GM23248 (cell line): ENCODE measurements at regions not wholly inside any gene's neighbourhood (a gene's known extent, or its start where the extent isn't known, plus 50 kb on each side); places are given as distances from the start of the nearest gene placed in this dataset.
"Not testable (repeated sequence)": the region's sequence is repeated elsewhere in the genome, so short reads cannot be mapped to it uniquely, and the experiment has no call there.

Experiments
- DNase-seq: peaks from one replicate; pipeline ENCODE4 v3.0.0-alpha.2; 2015
- H2AFZ ChIP-seq: fragments of 200-600 bp; sonication (generic); 2 replicates; pipeline ENCODE4 v1.6.1; 2016; ENCODE audit warnings: antibody characterized with exemption
- H3F3A ChIP-seq: fragments of 200-600 bp; sonication (generic); 2 replicates; pipeline ENCODE4 v1.6.1; 2016; ENCODE audit warnings: mild to moderate bottlenecking, antibody characterized with exemption, mixed run types; ENCODE audit not compliant: insufficient read depth
- H3K27ac ChIP-seq: fragments of 200-600 bp; sonication (generic); 2 replicates; pipeline ENCODE4 v1.5.1; 2016; ENCODE audit warnings: mild to moderate bottlenecking
- H3K27me3 ChIP-seq: fragments of 200-600 bp; sonication (generic); replicated peaks from 2 replicates; pipeline ENCODE4 v1.6.1; 2016; ENCODE audit warnings: mild to moderate bottlenecking; ENCODE audit not compliant: insufficient read depth
- H3K36me3 ChIP-seq: fragments of 200-600 bp; sonication (generic); 2 replicates; pipeline ENCODE4 v1.6.1; 2016; ENCODE audit warnings: low read depth, mild to moderate bottlenecking
- H3K4me1 ChIP-seq: fragments of 200-600 bp; sonication (generic); 2 replicates; pipeline ENCODE4 v1.6.1; 2016; ENCODE audit warnings: mild to moderate bottlenecking; ENCODE audit not compliant: insufficient read depth
- H3K4me2 ChIP-seq: fragments of 200-600 bp; sonication (generic); one replicate; pipeline ENCODE4 v1.6.1; 2016; ENCODE audit warnings: mild to moderate bottlenecking; ENCODE audit not compliant: unreplicated experiment
- H3K4me3 ChIP-seq: fragments of 200-600 bp; sonication (generic); 2 replicates; pipeline ENCODE4 v1.5.1; 2016; ENCODE audit warnings: mild to moderate bottlenecking
- H3K79me2 ChIP-seq: fragments of 200-600 bp; sonication (generic); 2 replicates; pipeline ENCODE4 v1.6.1; 2016; ENCODE audit warnings: mild to moderate bottlenecking; ENCODE audit not compliant: insufficient read depth
- H3K9ac ChIP-seq: fragments of 200-600 bp; sonication (generic); 2 replicates; pipeline ENCODE4 v1.6.1; 2016; ENCODE audit warnings: mild to moderate bottlenecking
- H3K9me2 ChIP-seq: fragments of 200-600 bp; sonication (generic); 2 replicates; pipeline ENCODE4 v1.6.1; 2016; ENCODE audit warnings: mixed run types, mild to moderate bottlenecking, moderate library complexity; ENCODE audit not compliant: insufficient read depth
- H3K9me3 ChIP-seq: fragments of 200-600 bp; sonication (generic); one replicate; pipeline ENCODE4 v1.6.1; 2017; ENCODE audit warnings: low read depth
- H4K20me1 ChIP-seq: fragments of 200-600 bp; sonication (generic); 2 replicates; pipeline ENCODE4 v1.6.0; 2016; ENCODE audit not compliant: insufficient read depth
- EZH2 ChIP-seq: fragments of 200-600 bp; sonication (generic); IDR thresholded peaks from 2 replicates; pipeline ENCODE4 v1.6.1; 2018; ENCODE audit warnings: antibody characterized with exemption, mild to moderate bottlenecking; ENCODE audit not compliant: insufficient read depth, poor library complexity, severe bottlenecking
- EZH2phosphoT487 ChIP-seq: fragments of 200-600 bp; sonication (generic); IDR thresholded peaks from 2 replicates; pipeline ENCODE4 v1.6.1; 2018; ENCODE audit warnings: antibody characterized with exemption, moderate library complexity, mild to moderate bottlenecking, low read depth; ENCODE audit not compliant: insufficient read depth
- WGBS, 2 experiments: methylation state at CpG; one replicate each; pipeline ENCODE4 v1.1.6; 2015 to 2017; ENCODE audit warnings: low lambda C conversion rate in 2 of 2, low coverage in 1 of 2; ENCODE audit errors: missing lambda C conversion rate in 2 of 2; 5-methylcytosine and 5-hydroxymethylcytosine counted together
- in situ Hi-C: fragments of 300-500 bp; cut with MboI; formaldehyde crosslinking; loops from 2 replicates; pipeline ENCODE4 v1.15.0; 2020

- no peak for DNase-seq
- 4 to 5% methylated on average over 1 of the region's 1 CpG for WGBS, 2 experiments
- TF ChIP-seq EZH2: no peak
- TF ChIP-seq EZH2phosphoT487: no peak
- Histone ChIP-seq H3K9me2 (no peaks in the 10 kb centered on the region), H3K4me3 (no peak overlapping the region), H3K27me3 (peaks cover 4% of the 10 kb centered on the region; the same call in 1 of the 2 replicates), H3K36me3 (no peaks in the 10 kb centered on the region), H3K9me3 (no peaks in the 10 kb centered on the region), H4K20me1 (no peaks in the 10 kb centered on the region), H3K4me2 (no peak overlapping the region), H3F3A (no peaks in the 10 kb centered on the region), H3K27ac (no peak overlapping the region), H3K79me2 (no peaks in the 10 kb centered on the region), H3K4me1 (no peaks in the 10 kb centered on the region), H2AFZ (no peak overlapping the region), H3K9ac (no peak overlapping the region)
- in situ Hi-C loops: no loop called here
These were observed 68.0 kb upstream of the FBXO33 start for GRCh38 chr14:39500253-39500652.

- no peaks in the 10 kb centered on the region for H3F3A ChIP-seq
- in situ Hi-C loops: no loop called here
- H3K9me3 ChIP-seq: no peaks in the 10 kb centered on the region
- H4K20me1 ChIP-seq: no peaks in the 10 kb centered on the region
- no peak for DNase-seq
- H3K79me2 ChIP-seq: no peaks in the 10 kb centered on the region
- peaks cover 4% of the 10 kb centered on the region; the same call in 1 of the 2 replicates for H3K27me3 ChIP-seq
- H3K27ac ChIP-seq: no peak overlapping the region
- TF ChIP-seq EZH2 (no peak), EZH2phosphoT487 (no peak)
- no peaks in the 10 kb centered on the region for H3K4me1 ChIP-seq
- H3K9ac ChIP-seq: no peak overlapping the region
- H3K4me3 ChIP-seq: no peak overlapping the region
- H3K4me2 ChIP-seq: no peak overlapping the region
- no peaks in the 10 kb centered on the region for H3K9me2 ChIP-seq
- H3K36me3 ChIP-seq: no peaks in the 10 kb centered on the region
- H2AFZ ChIP-seq: no peak overlapping the region
These were observed 67.3 kb upstream of the FBXO33 start for GRCh38 chr14:39499514-39499913.

- H3K27me3 ChIP-seq, H3K4me1 ChIP-seq, H3K4me3 ChIP-seq, H3K79me2 ChIP-seq, H3K9me3 ChIP-seq, H3K27ac ChIP-seq, H2AFZ ChIP-seq, H3K4me2 ChIP-seq, H3K9me2 ChIP-seq, in situ Hi-C loops, H3K36me3 ChIP-seq, H3F3A ChIP-seq, H3K9ac ChIP-seq, H4K20me1 ChIP-seq, DNase-seq: not testable (repeated sequence)
- 24 to 37% methylated on average over 3 of the region's 3 CpGs for WGBS, 2 experiments
These were observed 65.4 kb upstream of the FBXO33 start for GRCh38 chr14:39497677-39498076.

DNA sequence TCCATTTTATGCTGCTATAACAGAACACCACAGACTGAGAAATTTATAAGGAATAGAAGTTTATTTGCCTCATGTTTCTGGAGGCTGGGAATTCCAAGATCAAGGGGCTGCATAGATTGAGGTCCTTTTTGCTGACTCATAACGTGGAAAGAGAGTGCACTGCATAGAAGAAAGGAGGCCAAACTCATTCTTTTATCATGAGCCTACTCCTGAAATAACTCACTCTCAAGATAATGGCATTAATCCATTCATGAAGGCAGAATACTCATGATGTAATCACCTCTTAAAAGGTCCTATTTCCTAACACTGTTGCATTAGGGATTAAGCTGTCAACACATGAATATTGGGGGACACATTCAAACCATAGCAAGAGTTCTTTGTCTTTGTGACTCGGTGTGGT lies 60.0 kb upstream of the FBXO33 start:
- Histone ChIP-seq H3K4me1 (peaks cover 16% of the 10 kb centered on the region), H4K20me1 (no peaks in the 10 kb centered on the region), H3K36me3 (no peaks in the 10 kb centered on the region), H3K4me2 (peak overlapping the region; percentile 52), H3K4me3 (peak overlapping the region; percentile 19), H2AFZ (peak overlapping the region; percentile 72), H3K9me3 (no peaks in the 10 kb centered on the region), H3K27ac (peak overlapping the region; percentile 25), H3K79me2 (no peaks in the 10 kb centered on the region), H3K9ac (no peak overlapping the region), H3K9me2 (no peaks in the 10 kb centered on the region), H3K27me3 (no peaks in the 10 kb centered on the region), H3F3A (peaks cover 13% of the 10 kb centered on the region)
- DNase-seq: peak; percentile 83
- 18 to 31% methylated on average over 2 of the region's 2 CpGs for WGBS, 2 experiments
- TF ChIP-seq EZH2phosphoT487: 0 out of 2 replicates have a peak, but pooled peaks have one; percentile 21
- no peak for TF ChIP-seq EZH2
- in situ Hi-C loops: no loop called here

- in situ Hi-C loops: no loop called here
- Histone ChIP-seq H3F3A (peaks cover 13% of the 10 kb centered on the region), H3K36me3 (no peaks in the 10 kb centered on the region), H3K79me2 (no peaks in the 10 kb centered on the region), H3K27me3 (no peaks in the 10 kb centered on the region), H3K9me2 (no peaks in the 10 kb centered on the region), H2AFZ (peak overlapping the region; percentile 72), H3K4me1 (peaks cover 16% of the 10 kb centered on the region), H3K4me2 (peak overlapping the region; percentile 52), H4K20me1 (no peaks in the 10 kb centered on the region), H3K4me3 (no peak overlapping the region), H3K9ac (no peak overlapping the region), H3K27ac (no peak overlapping the region), H3K9me3 (no peaks in the 10 kb centered on the region)
- TF ChIP-seq EZH2phosphoT487 (no peak), EZH2 (no peak)
- DNase-seq: peak; percentile 55
- 3 to 9% methylated on average over 3 of the region's 3 CpGs for WGBS, 2 experiments
These were observed 58.9 kb upstream of the FBXO33 start for GRCh38 chr14:39491134-39491571.
